ENCODE measurements at regions not wholly inside any gene's neighbourhood (a gene's known extent, or its start where the extent isn't known, plus 50 kb on each side); places are given as distances from the start of the nearest gene placed in this dataset.

- H3K9ac ChIP-seq (ENCODE audit: low read length), result no peak overlapping the region
- H3F3A ChIP-seq (ENCODE audit: low read length, unreplicated experiment), result no peaks in the 10 kb centered on the region
- no peaks in the 10 kb centered on the region for H3K79me2 ChIP-seq (ENCODE audit: low read length)
- POLR2A ChIA-PET (ENCODE audit: unreplicated experiment), result no interaction called here
- CTCF ChIA-PET, result no interaction called here
- no peaks in the 10 kb centered on the region for H4K20me1 ChIP-seq (ENCODE audit: low read length)
- no peak overlapping the region for H2AFZ ChIP-seq (ENCODE audit: low read length)
- H3K36me3 ChIP-seq (ENCODE audit: low read depth, low read length), result no peaks in the 10 kb centered on the region
- DNase-seq (no peak), ATAC-seq (no peak)
- BruUV-seq (replicated peaks), result no TSS peak
- H3K9me3 ChIP-seq (ENCODE audit: low read length), result no peaks in the 10 kb centered on the region
- H3K4me2 ChIP-seq (ENCODE audit: low read length), result no peak overlapping the region
- no peak overlapping the region for H3K27ac ChIP-seq (ENCODE audit: low read length)
- no peaks in the 10 kb centered on the region for H3K27me3 ChIP-seq (ENCODE audit: low read length)
- no peaks in the 10 kb centered on the region for H3K9me2 ChIP-seq (replicated peaks; ENCODE audit: low read length)
- TF ChIP-seq CTCF (conservative IDR thresholded peaks at IDR 0.05; ENCODE audit: low read depth, low read length), result no peak
- TF ChIP-seq EZH2 (IDR thresholded peaks at IDR 0.05; ENCODE audit: low read length, unreplicated experiment), result no peak
- no peak for TF ChIP-seq EZH2phosphoT487 (IDR thresholded peaks at IDR 0.05; ENCODE audit: borderline replicate concordance, low read length)
- H3K4me3 ChIP-seq (ENCODE audit: low read length), result no peak overlapping the region
- H3K4me1 ChIP-seq (ENCODE audit: insufficient read depth, low read length), result no peaks in the 10 kb centered on the region
- intact Hi-C loops (cut with micrococcal nuclease), result no loop called here
Observed at GRCh38 chr6:103456652-103457051, 1403.1 kb downstream of the HACE1 start.

DNA sequence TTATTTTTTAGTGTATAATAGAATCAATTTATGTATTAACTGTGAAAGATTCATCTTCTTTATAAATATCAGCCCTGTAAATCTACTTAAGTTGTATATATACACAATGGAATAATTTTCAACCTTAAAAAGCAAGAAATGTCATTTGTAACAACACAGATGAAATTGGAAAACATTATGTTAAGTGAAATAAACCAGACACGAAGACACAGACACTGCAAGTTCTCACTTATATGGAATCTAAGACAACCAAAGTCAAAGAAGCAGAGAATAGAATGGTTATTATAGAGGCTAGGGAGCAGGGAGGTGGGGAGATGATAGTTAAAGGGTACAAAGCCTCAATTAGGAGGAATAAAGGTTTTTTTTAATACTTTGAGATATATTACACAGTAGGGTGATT lies 1404.4 kb downstream of the HACE1 start:
- BruUV-seq (replicated peaks), result no TSS peak
- Histone ChIP-seq H4K20me1 (ENCODE audit: low read length) (no peaks in the 10 kb centered on the region), H3K9me2 (replicated peaks; ENCODE audit: low read length) (no peaks in the 10 kb centered on the region), H3K4me2 (ENCODE audit: low read length) (no peak overlapping the region), H3K4me3 (ENCODE audit: low read length) (no peak overlapping the region), H3F3A (ENCODE audit: low read length, unreplicated experiment) (no peaks in the 10 kb centered on the region), H2AFZ (ENCODE audit: low read length) (no peak overlapping the region), H3K9ac (ENCODE audit: low read length) (no peak overlapping the region), H3K36me3 (ENCODE audit: low read depth, low read length) (no peaks in the 10 kb centered on the region), H3K4me1 (ENCODE audit: insufficient read depth, low read length) (no peaks in the 10 kb centered on the region), H3K27me3 (ENCODE audit: low read length) (no peaks in the 10 kb centered on the region), H3K27ac (ENCODE audit: low read length) (no peak overlapping the region), H3K79me2 (ENCODE audit: low read length) (no peaks in the 10 kb centered on the region), H3K9me3 (ENCODE audit: low read length) (no peaks in the 10 kb centered on the region)
- ATAC-seq, result no peak
- ChIA-PET CTCF (no interaction called here), POLR2A (ENCODE audit: unreplicated experiment) (no interaction called here)
- intact Hi-C loops (cut with micrococcal nuclease), result no loop called here
- no peak for TF ChIP-seq CTCF (conservative IDR thresholded peaks at IDR 0.05; ENCODE audit: low read depth, low read length)
- TF ChIP-seq EZH2 (IDR thresholded peaks at IDR 0.05; ENCODE audit: low read length, unreplicated experiment), result no peak
- TF ChIP-seq EZH2phosphoT487 (IDR thresholded peaks at IDR 0.05; ENCODE audit: borderline replicate concordance, low read length), result no peak
- no peak for DNase-seq

DNA sequence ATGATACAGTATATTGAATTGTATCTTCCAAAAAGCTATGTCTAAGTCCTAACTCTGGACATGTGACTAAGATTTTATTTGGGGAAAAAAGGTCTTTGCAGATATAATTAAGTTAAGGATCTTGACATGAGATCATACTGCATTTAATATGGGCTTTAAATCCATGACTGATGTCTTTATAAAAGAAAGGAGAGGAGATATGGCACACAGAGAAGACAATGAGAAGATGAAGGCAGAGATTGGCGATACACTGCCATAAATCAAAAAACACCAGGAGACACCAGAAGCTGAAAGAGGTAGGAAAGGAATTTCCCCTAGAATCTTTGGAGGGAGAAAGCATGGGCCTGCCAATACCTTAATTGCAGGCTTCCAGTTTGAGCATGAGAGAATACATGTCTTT lies 1450.2 kb downstream of the HACE1 start:
- POLR2A ChIA-PET (ENCODE audit: unreplicated experiment), result no interaction called here
- H3K27me3 ChIP-seq (ENCODE audit: low read length), result no peaks in the 10 kb centered on the region
- intact Hi-C loops (cut with micrococcal nuclease), result no loop called here
- H3K27ac ChIP-seq (ENCODE audit: low read length), result no peak overlapping the region
- no peaks in the 10 kb centered on the region for H4K20me1 ChIP-seq (ENCODE audit: low read length)
- CTCF ChIA-PET, result no interaction called here
- no peaks in the 10 kb centered on the region for H3F3A ChIP-seq (ENCODE audit: low read length, unreplicated experiment)
- no peak for DNase-seq
- no peak for ATAC-seq
- no peak for TF ChIP-seq CTCF (conservative IDR thresholded peaks at IDR 0.05; ENCODE audit: low read depth, low read length)
- no peak for TF ChIP-seq EZH2 (IDR thresholded peaks at IDR 0.05; ENCODE audit: low read length, unreplicated experiment)
- TF ChIP-seq EZH2phosphoT487 (IDR thresholded peaks at IDR 0.05; ENCODE audit: borderline replicate concordance, low read length), result no peak
- H3K9me3 ChIP-seq (ENCODE audit: low read length), result no peaks in the 10 kb centered on the region
- H2AFZ ChIP-seq (ENCODE audit: low read length), result no peak overlapping the region
- H3K4me2 ChIP-seq (ENCODE audit: low read length), result no peak overlapping the region
- H3K36me3 ChIP-seq (ENCODE audit: low read depth, low read length), result no peaks in the 10 kb centered on the region
- H3K4me1 ChIP-seq (ENCODE audit: insufficient read depth, low read length), result no peaks in the 10 kb centered on the region
- no peak overlapping the region for H3K9ac ChIP-seq (ENCODE audit: low read length)
- BruUV-seq (replicated peaks), result no TSS peak
- no peaks in the 10 kb centered on the region for H3K9me2 ChIP-seq (replicated peaks; ENCODE audit: low read length)
- no peaks in the 10 kb centered on the region for H3K79me2 ChIP-seq (ENCODE audit: low read length)
- no peak overlapping the region for H3K4me3 ChIP-seq (ENCODE audit: low read length)

Data from PC-3 (cell line).